H1 (cell line): ENCODE measurements at regions not wholly inside any gene's neighbourhood (a gene's known extent, or its start where the extent isn't known, plus 50 kb on each side); places are given as distances from the start of the nearest gene placed in this dataset.

Experiments used
- BCL11A ChIP-seq, 2 experiments: IDR thresholded peaks; one replicate each; pipeline ENCODE4 v1.6.1; 2011; ENCODE audit warnings: low read depth in 2 of 2, low read length in 2 of 2, mild to moderate bottlenecking in 2 of 2
- CTCF ChIP-seq, 3 experiments: IDR thresholded peaks; 1 replicate in 2 of 3; 2 replicates in 1 of 3; pipeline versions ENCODE4 v1.5.1 to v1.6.1; 2011; ENCODE audit warnings: low read length in 3 of 3, mild to moderate bottlenecking in 3 of 3, inconsistent platforms in 2 of 3, low read depth in 1 of 3, moderate library complexity in 1 of 3; ENCODE audit not compliant: insufficient read depth in 1 of 3; ENCODE audit errors: control extremely low read depth in 1 of 3
- GABPA ChIP-seq: IDR thresholded peaks from 2 replicates; pipeline ENCODE4 v1.6.1; 2011; ENCODE audit warnings: mild to moderate bottlenecking, low read length, moderate library complexity, borderline replicate concordance; ENCODE audit not compliant: insufficient read depth
- YY1 ChIP-seq: IDR thresholded peaks from 2 replicates; pipeline ENCODE4 v1.6.1; 2011; ENCODE audit warnings: low read depth, mild to moderate bottlenecking, low read length
- TF ChIP-seq, protein P1 (sequence below): fragments of 300-600 bp; sonication (generic); IDR thresholded peaks from 2 replicates; pipeline ENCODE4 v1.7.1; 2012; ENCODE audit warnings: low read length, moderate library complexity, mild to moderate bottlenecking, inconsistent platforms; ENCODE audit not compliant: insufficient replicate concordance

DNA sequence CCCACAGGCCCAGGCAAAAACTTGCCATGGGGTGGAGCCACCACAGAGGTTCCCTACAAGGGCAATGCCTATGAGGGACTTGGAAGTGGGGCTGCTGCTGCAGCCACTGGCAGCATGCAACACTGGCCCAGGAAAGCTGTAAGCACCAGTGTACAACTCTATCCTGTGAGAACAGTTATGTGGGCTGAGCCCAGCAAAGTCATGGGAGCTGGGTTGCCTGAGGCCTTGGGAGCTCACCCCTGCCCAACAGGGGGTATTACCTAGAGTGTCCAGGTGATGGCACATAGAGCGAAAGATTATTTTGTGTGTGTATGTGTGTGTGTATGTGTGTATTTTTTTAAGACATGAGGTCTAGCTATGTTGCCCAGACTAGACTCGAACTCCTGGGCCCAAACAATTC lies 57.0 kb downstream of the TANC2 start (continued):
- TF ChIP-seq, protein P1, sequence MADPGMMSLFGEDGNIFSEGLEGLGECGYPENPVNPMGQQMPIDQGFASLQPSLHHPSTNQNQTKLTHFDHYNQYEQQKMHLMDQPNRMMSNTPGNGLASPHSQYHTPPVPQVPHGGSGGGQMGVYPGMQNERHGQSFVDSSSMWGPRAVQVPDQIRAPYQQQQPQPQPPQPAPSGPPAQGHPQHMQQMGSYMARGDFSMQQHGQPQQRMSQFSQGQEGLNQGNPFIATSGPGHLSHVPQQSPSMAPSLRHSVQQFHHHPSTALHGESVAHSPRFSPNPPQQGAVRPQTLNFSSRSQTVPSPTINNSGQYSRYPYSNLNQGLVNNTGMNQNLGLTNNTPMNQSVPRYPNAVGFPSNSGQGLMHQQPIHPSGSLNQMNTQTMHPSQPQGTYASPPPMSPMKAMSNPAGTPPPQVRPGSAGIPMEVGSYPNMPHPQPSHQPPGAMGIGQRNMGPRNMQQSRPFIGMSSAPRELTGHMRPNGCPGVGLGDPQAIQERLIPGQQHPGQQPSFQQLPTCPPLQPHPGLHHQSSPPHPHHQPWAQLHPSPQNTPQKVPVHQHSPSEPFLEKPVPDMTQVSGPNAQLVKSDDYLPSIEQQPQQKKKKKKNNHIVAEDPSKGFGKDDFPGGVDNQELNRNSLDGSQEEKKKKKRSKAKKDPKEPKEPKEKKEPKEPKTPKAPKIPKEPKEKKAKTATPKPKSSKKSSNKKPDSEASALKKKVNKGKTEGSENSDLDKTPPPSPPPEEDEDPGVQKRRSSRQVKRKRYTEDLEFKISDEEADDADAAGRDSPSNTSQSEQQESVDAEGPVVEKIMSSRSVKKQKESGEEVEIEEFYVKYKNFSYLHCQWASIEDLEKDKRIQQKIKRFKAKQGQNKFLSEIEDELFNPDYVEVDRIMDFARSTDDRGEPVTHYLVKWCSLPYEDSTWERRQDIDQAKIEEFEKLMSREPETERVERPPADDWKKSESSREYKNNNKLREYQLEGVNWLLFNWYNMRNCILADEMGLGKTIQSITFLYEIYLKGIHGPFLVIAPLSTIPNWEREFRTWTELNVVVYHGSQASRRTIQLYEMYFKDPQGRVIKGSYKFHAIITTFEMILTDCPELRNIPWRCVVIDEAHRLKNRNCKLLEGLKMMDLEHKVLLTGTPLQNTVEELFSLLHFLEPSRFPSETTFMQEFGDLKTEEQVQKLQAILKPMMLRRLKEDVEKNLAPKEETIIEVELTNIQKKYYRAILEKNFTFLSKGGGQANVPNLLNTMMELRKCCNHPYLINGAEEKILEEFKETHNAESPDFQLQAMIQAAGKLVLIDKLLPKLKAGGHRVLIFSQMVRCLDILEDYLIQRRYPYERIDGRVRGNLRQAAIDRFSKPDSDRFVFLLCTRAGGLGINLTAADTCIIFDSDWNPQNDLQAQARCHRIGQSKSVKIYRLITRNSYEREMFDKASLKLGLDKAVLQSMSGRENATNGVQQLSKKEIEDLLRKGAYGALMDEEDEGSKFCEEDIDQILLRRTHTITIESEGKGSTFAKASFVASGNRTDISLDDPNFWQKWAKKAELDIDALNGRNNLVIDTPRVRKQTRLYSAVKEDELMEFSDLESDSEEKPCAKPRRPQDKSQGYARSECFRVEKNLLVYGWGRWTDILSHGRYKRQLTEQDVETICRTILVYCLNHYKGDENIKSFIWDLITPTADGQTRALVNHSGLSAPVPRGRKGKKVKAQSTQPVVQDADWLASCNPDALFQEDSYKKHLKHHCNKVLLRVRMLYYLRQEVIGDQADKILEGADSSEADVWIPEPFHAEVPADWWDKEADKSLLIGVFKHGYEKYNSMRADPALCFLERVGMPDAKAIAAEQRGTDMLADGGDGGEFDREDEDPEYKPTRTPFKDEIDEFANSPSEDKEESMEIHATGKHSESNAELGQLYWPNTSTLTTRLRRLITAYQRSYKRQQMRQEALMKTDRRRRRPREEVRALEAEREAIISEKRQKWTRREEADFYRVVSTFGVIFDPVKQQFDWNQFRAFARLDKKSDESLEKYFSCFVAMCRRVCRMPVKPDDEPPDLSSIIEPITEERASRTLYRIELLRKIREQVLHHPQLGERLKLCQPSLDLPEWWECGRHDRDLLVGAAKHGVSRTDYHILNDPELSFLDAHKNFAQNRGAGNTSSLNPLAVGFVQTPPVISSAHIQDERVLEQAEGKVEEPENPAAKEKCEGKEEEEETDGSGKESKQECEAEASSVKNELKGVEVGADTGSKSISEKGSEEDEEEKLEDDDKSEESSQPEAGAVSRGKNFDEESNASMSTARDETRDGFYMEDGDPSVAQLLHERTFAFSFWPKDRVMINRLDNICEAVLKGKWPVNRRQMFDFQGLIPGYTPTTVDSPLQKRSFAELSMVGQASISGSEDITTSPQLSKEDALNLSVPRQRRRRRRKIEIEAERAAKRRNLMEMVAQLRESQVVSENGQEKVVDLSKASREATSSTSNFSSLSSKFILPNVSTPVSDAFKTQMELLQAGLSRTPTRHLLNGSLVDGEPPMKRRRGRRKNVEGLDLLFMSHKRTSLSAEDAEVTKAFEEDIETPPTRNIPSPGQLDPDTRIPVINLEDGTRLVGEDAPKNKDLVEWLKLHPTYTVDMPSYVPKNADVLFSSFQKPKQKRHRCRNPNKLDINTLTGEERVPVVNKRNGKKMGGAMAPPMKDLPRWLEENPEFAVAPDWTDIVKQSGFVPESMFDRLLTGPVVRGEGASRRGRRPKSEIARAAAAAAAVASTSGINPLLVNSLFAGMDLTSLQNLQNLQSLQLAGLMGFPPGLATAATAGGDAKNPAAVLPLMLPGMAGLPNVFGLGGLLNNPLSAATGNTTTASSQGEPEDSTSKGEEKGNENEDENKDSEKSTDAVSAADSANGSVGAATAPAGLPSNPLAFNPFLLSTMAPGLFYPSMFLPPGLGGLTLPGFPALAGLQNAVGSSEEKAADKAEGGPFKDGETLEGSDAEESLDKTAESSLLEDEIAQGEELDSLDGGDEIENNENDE, result no peak
- TF ChIP-seq CTCF (IDR thresholded peaks at IDR 0.05; ENCODE audit: control extremely low read depth in 1 of 3, insufficient read depth in 1 of 3, low read depth in 1 of 3, low read length in 3 of 3) (no peak), GABPA (no peak), YY1 (no peak), BCL11A (IDR thresholded peaks at IDR 0.05; ENCODE audit: low read depth in 2 of 2, low read length in 2 of 2) (no peak)
